ENCODE measurements at regions not wholly inside any gene's neighbourhood (a gene's known extent, or its start where the extent isn't known, plus 50 kb on each side); places are given as distances from the start of the nearest gene placed in this dataset.

- no peak overlapping the region for H4K91ac ChIP-seq (ENCODE audit: low read length)
- H3K9ac ChIP-seq (ENCODE audit: low read length) = no peak overlapping the region
- H3K27ac ChIP-seq (ENCODE audit: low read length, poor library complexity, severe bottlenecking) = no peak overlapping the region
- H2AFZ ChIP-seq (ENCODE audit: low read depth, low read length) = no peak overlapping the region
- no peak overlapping the region for H4K8ac ChIP-seq (ENCODE audit: low read length)
- no peak overlapping the region for H3K4me3 ChIP-seq (ENCODE audit: insufficient read depth in 1 of 2, low read depth in 1 of 2, low read length in 2 of 2)
- peaks cover 11 to 24% of the 10 kb centered on the region in 2 experiments for H3K27me3 ChIP-seq (ENCODE audit: control insufficient read depth in 1 of 2, insufficient read depth in 1 of 2, low read length in 2 of 2)
- H3K4me2 ChIP-seq (ENCODE audit: low read length, poor library complexity, severe bottlenecking) = no peak overlapping the region
- no peak overlapping the region for H3K18ac ChIP-seq (ENCODE audit: low read depth in 1 of 2, low read length in 2 of 2)
- no peaks in the 10 kb centered on the region for H3K79me1 ChIP-seq (replicated peaks; ENCODE audit: low read length, poor library complexity, severe bottlenecking)
- no peak overlapping the region for H2BK12ac ChIP-seq (ENCODE audit: low read length in 2 of 2)
- no peaks in the 10 kb centered on the region for H3K36me3 ChIP-seq (ENCODE audit: control insufficient read depth in 1 of 2, insufficient read depth in 2 of 2, low read depth in 1 of 2, low read length in 2 of 2)
- 73% methylated on average over 4 of the region's 6 CpGs for WGBS
- no peaks in the 10 kb centered on the region for H3K4me1 ChIP-seq (ENCODE audit: control insufficient read depth, insufficient read depth, low read depth, low read length)
- H3K23ac ChIP-seq (ENCODE audit: low read length in 2 of 2) = no peak overlapping the region
- no peak overlapping the region for H2BK120ac ChIP-seq (ENCODE audit: low read depth, low read length)
- H3K4ac ChIP-seq (ENCODE audit: low read depth in 1 of 2, low read length in 2 of 2) = no peak overlapping the region
- DNase-seq = no peak
- H2BK15ac ChIP-seq (ENCODE audit: low read depth, poor library complexity, severe bottlenecking) = no peak overlapping the region
- no peak overlapping the region for H3K14ac ChIP-seq (ENCODE audit: low read length in 2 of 2)
- no peaks in the 10 kb centered on the region for H3K9me3 ChIP-seq (ENCODE audit: control insufficient read depth, low read length)
- no peak overlapping the region for H2BK5ac ChIP-seq (ENCODE audit: low read depth, low read length, poor library complexity, severe bottlenecking)
- no peak overlapping the region for H2AK5ac ChIP-seq (ENCODE audit: low read length, severe bottlenecking)
Observed at GRCh38 chr9:99288830-99289229, 66.7 kb downstream of the SEC61B start.

GRCh38 chr9:99294850-99295461 lies 72.9 kb downstream of the SEC61B start:
- no peak overlapping the region for H3K14ac ChIP-seq (ENCODE audit: low read length in 2 of 2)
- no peak overlapping the region for H3K4me2 ChIP-seq (ENCODE audit: low read length, poor library complexity, severe bottlenecking)
- H3K27ac ChIP-seq (ENCODE audit: low read length, poor library complexity, severe bottlenecking) = no peak overlapping the region
- H2BK12ac ChIP-seq (ENCODE audit: low read length in 2 of 2) = no peak overlapping the region
- no peak overlapping the region for H3K9ac ChIP-seq (ENCODE audit: low read length)
- no peak overlapping the region for H3K4me3 ChIP-seq (ENCODE audit: insufficient read depth in 1 of 2, low read depth in 1 of 2, low read length in 2 of 2)
- DNase-seq = peak; percentile 4
- no peak overlapping the region for H2BK5ac ChIP-seq (ENCODE audit: low read depth, low read length, poor library complexity, severe bottlenecking)
- no peak overlapping the region for H4K91ac ChIP-seq (ENCODE audit: low read length)
- H2AFZ ChIP-seq (ENCODE audit: low read depth, low read length) = no peak overlapping the region
- no peak overlapping the region for H4K8ac ChIP-seq (ENCODE audit: low read length)
- H3K4ac ChIP-seq (ENCODE audit: low read depth in 1 of 2, low read length in 2 of 2) = no peak overlapping the region
- H3K27me3 ChIP-seq (ENCODE audit: control insufficient read depth in 1 of 2, insufficient read depth in 1 of 2, low read length in 2 of 2) = peaks cover 11 to 31% of the 10 kb centered on the region in 2 experiments
- 79% methylated on average over 6 of the region's 8 CpGs for WGBS
- no peaks in the 10 kb centered on the region for H3K4me1 ChIP-seq (ENCODE audit: control insufficient read depth, insufficient read depth, low read depth, low read length)
- H3K9me3 ChIP-seq (ENCODE audit: control insufficient read depth, low read length) = no peaks in the 10 kb centered on the region
- no peak overlapping the region for H2BK15ac ChIP-seq (ENCODE audit: low read depth, poor library complexity, severe bottlenecking)
- H2BK120ac ChIP-seq (ENCODE audit: low read depth, low read length) = no peak overlapping the region
- no peak overlapping the region for H3K23ac ChIP-seq (ENCODE audit: low read length in 2 of 2)
- no peaks in the 10 kb centered on the region for H3K36me3 ChIP-seq (ENCODE audit: control insufficient read depth in 1 of 2, insufficient read depth in 2 of 2, low read depth in 1 of 2, low read length in 2 of 2)
- no peak overlapping the region for H2AK5ac ChIP-seq (ENCODE audit: low read length, severe bottlenecking)
- H3K18ac ChIP-seq (ENCODE audit: low read depth in 1 of 2, low read length in 2 of 2) = no peak overlapping the region
- H3K79me1 ChIP-seq (replicated peaks; ENCODE audit: low read length, poor library complexity, severe bottlenecking) = no peaks in the 10 kb centered on the region

GRCh38 chr9:99296291-99296951 lies 74.3 kb downstream of the SEC61B start:
- Histone ChIP-seq H3K27ac (ENCODE audit: low read length, poor library complexity, severe bottlenecking) (no peak overlapping the region), H3K9me3 (ENCODE audit: control insufficient read depth, low read length) (no peaks in the 10 kb centered on the region), H3K14ac (ENCODE audit: low read length in 2 of 2) (no peak overlapping the region), H2BK120ac (ENCODE audit: low read depth, low read length) (no peak overlapping the region), H3K4me3 (ENCODE audit: insufficient read depth in 1 of 2, low read depth in 1 of 2, low read length in 2 of 2) (no peak overlapping the region), H3K4me1 (ENCODE audit: control insufficient read depth, insufficient read depth, low read depth, low read length) (no peaks in the 10 kb centered on the region), H3K4me2 (ENCODE audit: low read length, poor library complexity, severe bottlenecking) (no peak overlapping the region), H3K27me3 (ENCODE audit: control insufficient read depth in 1 of 2, insufficient read depth in 1 of 2, low read length in 2 of 2) (peaks cover 8 to 32% of the 10 kb centered on the region in 2 experiments), H4K8ac (ENCODE audit: low read length) (no peak overlapping the region), H3K18ac (ENCODE audit: low read depth in 1 of 2, low read length in 2 of 2) (no peak overlapping the region), H3K79me1 (replicated peaks; ENCODE audit: low read length, poor library complexity, severe bottlenecking) (no peaks in the 10 kb centered on the region), H2AFZ (ENCODE audit: low read depth, low read length) (no peak overlapping the region), H3K4ac (ENCODE audit: low read depth in 1 of 2, low read length in 2 of 2) (no peak overlapping the region), H3K23ac (ENCODE audit: low read length in 2 of 2) (no peak overlapping the region), H3K9ac (ENCODE audit: low read length) (peak overlapping the region; percentile 28), H3K36me3 (ENCODE audit: control insufficient read depth in 1 of 2, insufficient read depth in 2 of 2, low read depth in 1 of 2, low read length in 2 of 2) (no peaks in the 10 kb centered on the region), H4K91ac (ENCODE audit: low read length) (no peak overlapping the region), H2BK15ac (ENCODE audit: low read depth, poor library complexity, severe bottlenecking) (no peak overlapping the region), H2BK5ac (ENCODE audit: low read depth, low read length, poor library complexity, severe bottlenecking) (no peak overlapping the region), H2AK5ac (ENCODE audit: low read length, severe bottlenecking) (no peak overlapping the region), H2BK12ac (ENCODE audit: low read length in 2 of 2) (no peak overlapping the region)
- WGBS = 86% methylated on average over 31 of the region's 38 CpGs
- no peak for DNase-seq

- Histone ChIP-seq H3K27ac (ENCODE audit: low read length, poor library complexity, severe bottlenecking) (no peak overlapping the region), H2BK15ac (ENCODE audit: low read depth, poor library complexity, severe bottlenecking) (no peak overlapping the region), H3K4ac (ENCODE audit: low read depth in 1 of 2, low read length in 2 of 2) (no peak overlapping the region), H4K8ac (ENCODE audit: low read length) (no peak overlapping the region), H3K4me1 (ENCODE audit: control insufficient read depth, insufficient read depth, low read depth, low read length) (no peaks in the 10 kb centered on the region), H3K4me3 (ENCODE audit: insufficient read depth in 1 of 2, low read depth in 1 of 2, low read length in 2 of 2) (no peak overlapping the region), H3K18ac (ENCODE audit: low read depth in 1 of 2, low read length in 2 of 2) (no peak overlapping the region), H3K79me1 (replicated peaks; ENCODE audit: low read length, poor library complexity, severe bottlenecking) (no peaks in the 10 kb centered on the region), H3K9ac (ENCODE audit: low read length) (no peak overlapping the region), H3K9me3 (ENCODE audit: control insufficient read depth, low read length) (no peaks in the 10 kb centered on the region), H2BK12ac (ENCODE audit: low read length in 2 of 2) (no peak overlapping the region), H2BK5ac (ENCODE audit: low read depth, low read length, poor library complexity, severe bottlenecking) (no peak overlapping the region), H2BK120ac (ENCODE audit: low read depth, low read length) (no peak overlapping the region), H3K23ac (ENCODE audit: low read length in 2 of 2) (no peak overlapping the region), H3K27me3 (ENCODE audit: control insufficient read depth in 1 of 2, insufficient read depth in 1 of 2, low read length in 2 of 2) (peaks cover 0 to 22% of the 10 kb centered on the region in 2 experiments), H2AFZ (ENCODE audit: low read depth, low read length) (no peak overlapping the region), H3K4me2 (ENCODE audit: low read length, poor library complexity, severe bottlenecking) (no peak overlapping the region), H3K36me3 (ENCODE audit: control insufficient read depth in 1 of 2, insufficient read depth in 2 of 2, low read depth in 1 of 2, low read length in 2 of 2) (no peaks in the 10 kb centered on the region), H4K91ac (ENCODE audit: low read length) (no peak overlapping the region), H2AK5ac (ENCODE audit: low read length, severe bottlenecking) (no peak overlapping the region), H3K14ac (ENCODE audit: low read length in 2 of 2) (no peak overlapping the region)
- WGBS = 80% methylated on average over 7 of the region's 7 CpGs
- DNase-seq = no peak
Observed at GRCh38 chr9:99298614-99299013, 76.5 kb downstream of the SEC61B start.

All from mesenchymal stem cell (in vitro differentiated cells and primary cell).